H9 (cell line): ENCODE measurements at regions not wholly inside any gene's neighbourhood (a gene's known extent, or its start where the extent isn't known, plus 50 kb on each side); places are given as distances from the start of the nearest gene placed in this dataset.

Experiments used
- DNase-seq: peaks from one replicate; pipeline ENCODE4 v3.0.0-alpha.2; 2017
- H2AFZ ChIP-seq: one replicate; pipeline ENCODE4 v1.6.1; 2013; ENCODE audit warnings: mild to moderate bottlenecking, low read length, control low read depth, moderate library complexity
- H2AK5ac ChIP-seq: 2 replicates; pipeline ENCODE4 v1.6.1; 2013; ENCODE audit warnings: low read length, control low read depth, mixed read lengths; ENCODE audit not compliant: insufficient read length
- H2BK120ac ChIP-seq: one replicate; pipeline ENCODE4 v1.6.1; 2013; ENCODE audit warnings: low read depth, mild to moderate bottlenecking, low read length, control low read depth, inconsistent platforms; ENCODE audit not compliant: poor library complexity, severe bottlenecking
- H2BK12ac ChIP-seq: 2 replicates; pipeline ENCODE4 v1.6.1; 2013; ENCODE audit warnings: low read length, control low read depth, mixed read lengths, low read depth; ENCODE audit not compliant: insufficient read length
- H2BK15ac ChIP-seq: 2 replicates; pipeline ENCODE4 v1.6.1; 2013; ENCODE audit warnings: low read depth, low read length, control low read depth
- H2BK20ac ChIP-seq: one replicate; pipeline ENCODE4 v1.6.1; 2013; ENCODE audit warnings: low read depth, mild to moderate bottlenecking, low read length, control low read depth, inconsistent platforms; ENCODE audit not compliant: poor library complexity, severe bottlenecking
- H2BK5ac ChIP-seq: 2 replicates; pipeline ENCODE4 v1.6.1; 2013; ENCODE audit warnings: low read length, control low read depth, mixed read lengths; ENCODE audit not compliant: insufficient read length
- H3K14ac ChIP-seq: 2 replicates; pipeline ENCODE4 v1.6.1; 2013; ENCODE audit warnings: low read length, control low read depth; ENCODE audit not compliant: insufficient read depth
- H3K18ac ChIP-seq: 2 replicates; pipeline ENCODE4 v1.6.1; 2013; ENCODE audit warnings: low read depth, mild to moderate bottlenecking, mixed read lengths, low read length, control low read depth; ENCODE audit not compliant: insufficient read length
- H3K23ac ChIP-seq: 2 replicates; pipeline ENCODE4 v1.6.1; 2013; ENCODE audit warnings: low read length, control low read depth, mixed read lengths, low read depth; ENCODE audit not compliant: insufficient read length
- H3K23me2 ChIP-seq: 2 replicates; pipeline ENCODE4 v1.6.1; 2013; ENCODE audit warnings: low read depth, mild to moderate bottlenecking, mixed read lengths, low read length, control low read depth; ENCODE audit not compliant: insufficient read length, poor library complexity, severe bottlenecking
- H3K27ac ChIP-seq: 2 replicates; pipeline ENCODE4 v1.5.1; 2013; ENCODE audit warnings: low read length, control low read depth, mixed read lengths, low read depth; ENCODE audit not compliant: insufficient read length
- H3K27me3 ChIP-seq: 2 replicates; pipeline ENCODE4 v1.6.1; 2013; ENCODE audit warnings: low read length, control low read depth, inconsistent platforms; ENCODE audit not compliant: insufficient read depth
- H3K4ac ChIP-seq: 2 replicates; pipeline ENCODE4 v1.6.1; 2013; ENCODE audit warnings: low read depth, mild to moderate bottlenecking, control low read depth, inconsistent platforms, low read length, moderate library complexity
- H3K4me1 ChIP-seq: 2 replicates; pipeline ENCODE4 v1.6.1; 2013; ENCODE audit warnings: low read length, control low read depth, inconsistent platforms; ENCODE audit not compliant: insufficient read depth
- H3K4me2 ChIP-seq: 2 replicates; pipeline ENCODE4 v1.6.1; 2013; ENCODE audit warnings: low read length, control low read depth, mixed read lengths; ENCODE audit not compliant: insufficient read length, insufficient read depth
- H3K56ac ChIP-seq: 2 replicates; pipeline ENCODE4 v1.6.1; 2013; ENCODE audit warnings: low read depth, mild to moderate bottlenecking, mixed read lengths, low read length, control low read depth; ENCODE audit not compliant: insufficient read length
- H3K79me1 ChIP-seq: 2 replicates; pipeline ENCODE4 v1.6.1; 2013; ENCODE audit warnings: low read depth, mild to moderate bottlenecking, moderate library complexity, low read length, control low read depth, inconsistent platforms; ENCODE audit not compliant: insufficient read depth, poor library complexity, severe bottlenecking
- H3K79me2 ChIP-seq: 2 replicates; pipeline ENCODE4 v1.6.1; 2013; ENCODE audit warnings: low read length, control low read depth, inconsistent platforms; ENCODE audit not compliant: insufficient read depth
- H3K9ac ChIP-seq: 2 replicates; pipeline ENCODE4 v1.6.1; 2013; ENCODE audit warnings: low read length, control low read depth, mixed read lengths; ENCODE audit not compliant: insufficient read length; ENCODE audit errors: extremely low read depth
- H3K9me3 ChIP-seq: one replicate; pipeline ENCODE4 v1.6.1; 2013; ENCODE audit warnings: low read depth, low read length, inconsistent platforms; ENCODE audit not compliant: control insufficient read depth
- H3T11ph ChIP-seq: one replicate; pipeline ENCODE4 v1.6.1; 2013; ENCODE audit warnings: mild to moderate bottlenecking, low read length, control low read depth, inconsistent platforms
- H4K20me1 ChIP-seq: one replicate; pipeline ENCODE4 v1.6.1; 2013; ENCODE audit not compliant: control insufficient read depth, insufficient read length, insufficient read depth
- H4K5ac ChIP-seq: 2 replicates; pipeline ENCODE4 v1.6.1; 2013; ENCODE audit warnings: low read depth, mild to moderate bottlenecking, mixed read lengths, low read length, control low read depth; ENCODE audit not compliant: insufficient read length
- H4K8ac ChIP-seq: replicated peaks from 2 replicates; pipeline ENCODE4 v1.6.1; 2013; ENCODE audit warnings: low read length, control low read depth, mixed read lengths, low read depth; ENCODE audit not compliant: insufficient read length
- H4K91ac ChIP-seq: 2 replicates; pipeline ENCODE4 v1.6.1; 2013; ENCODE audit warnings: low read depth, mild to moderate bottlenecking, moderate library complexity, mixed read lengths, low read length, control low read depth; ENCODE audit not compliant: insufficient read length
- H3K27ac Mint-ChIP-seq, 3 experiments: 2 replicates in 2 of 3; 3 replicates in 1 of 3; pipeline ENCODE4 v1.8.0; 2020 to 2021; ENCODE audit warnings: mixed read lengths in 3 of 3, mild to moderate bottlenecking in 1 of 3, moderate library complexity in 1 of 3
- H3K27me3 Mint-ChIP-seq: 2 replicates; pipeline ENCODE4 v1.8.0; 2021; ENCODE audit warnings: low read depth, mild to moderate bottlenecking, moderate library complexity, mixed read lengths
- H3K36me3 Mint-ChIP-seq, 3 experiments: 2 replicates in 2 of 3; 3 replicates in 1 of 3; pipeline ENCODE4 v1.8.0; 2020 to 2021; ENCODE audit warnings: low read depth in 3 of 3, mixed read lengths in 3 of 3; ENCODE audit not compliant: insufficient read depth in 1 of 3
- H3K4me1 Mint-ChIP-seq, 2 experiments: 2 replicates each; pipeline ENCODE4 v1.8.0; 2020; ENCODE audit warnings: mixed read lengths in 2 of 2
- H3K4me3 Mint-ChIP-seq, 2 experiments: 2 replicates in 1 of 2; 3 replicates in 1 of 2; pipeline ENCODE4 v1.8.0; 2020 to 2021; ENCODE audit warnings: mild to moderate bottlenecking in 2 of 2, mixed read lengths in 2 of 2, moderate library complexity in 1 of 2
- H3K9me3 Mint-ChIP-seq, 2 experiments: 2 replicates in 1 of 2; 3 replicates in 1 of 2; pipeline ENCODE4 v1.8.0; 2020; ENCODE audit warnings: mild to moderate bottlenecking in 2 of 2, mixed read lengths in 2 of 2, moderate library complexity in 1 of 2
- WGBS: extraction: QIAGEN DNeasy Blood & Tissue Kit; methylation state at CpG from one replicate; pipeline ENCODE4 v1.1.7; 2013; ENCODE audit warnings: missing lambda C conversion rate, low lambda C conversion rate, mixed read lengths; ENCODE audit not compliant: insufficient read length; ENCODE audit errors: extremely low coverage; 5-methylcytosine and 5-hydroxymethylcytosine counted together
- TF ChIP-seq, protein P1 (sequence below): fragments of 200-600 bp; sonication (generic); conservative IDR thresholded peaks from 3 replicates; pipeline ENCODE4 v1.8.0; 2021; ENCODE audit warnings: antibody characterized with exemption, mild to moderate bottlenecking

DNA sequence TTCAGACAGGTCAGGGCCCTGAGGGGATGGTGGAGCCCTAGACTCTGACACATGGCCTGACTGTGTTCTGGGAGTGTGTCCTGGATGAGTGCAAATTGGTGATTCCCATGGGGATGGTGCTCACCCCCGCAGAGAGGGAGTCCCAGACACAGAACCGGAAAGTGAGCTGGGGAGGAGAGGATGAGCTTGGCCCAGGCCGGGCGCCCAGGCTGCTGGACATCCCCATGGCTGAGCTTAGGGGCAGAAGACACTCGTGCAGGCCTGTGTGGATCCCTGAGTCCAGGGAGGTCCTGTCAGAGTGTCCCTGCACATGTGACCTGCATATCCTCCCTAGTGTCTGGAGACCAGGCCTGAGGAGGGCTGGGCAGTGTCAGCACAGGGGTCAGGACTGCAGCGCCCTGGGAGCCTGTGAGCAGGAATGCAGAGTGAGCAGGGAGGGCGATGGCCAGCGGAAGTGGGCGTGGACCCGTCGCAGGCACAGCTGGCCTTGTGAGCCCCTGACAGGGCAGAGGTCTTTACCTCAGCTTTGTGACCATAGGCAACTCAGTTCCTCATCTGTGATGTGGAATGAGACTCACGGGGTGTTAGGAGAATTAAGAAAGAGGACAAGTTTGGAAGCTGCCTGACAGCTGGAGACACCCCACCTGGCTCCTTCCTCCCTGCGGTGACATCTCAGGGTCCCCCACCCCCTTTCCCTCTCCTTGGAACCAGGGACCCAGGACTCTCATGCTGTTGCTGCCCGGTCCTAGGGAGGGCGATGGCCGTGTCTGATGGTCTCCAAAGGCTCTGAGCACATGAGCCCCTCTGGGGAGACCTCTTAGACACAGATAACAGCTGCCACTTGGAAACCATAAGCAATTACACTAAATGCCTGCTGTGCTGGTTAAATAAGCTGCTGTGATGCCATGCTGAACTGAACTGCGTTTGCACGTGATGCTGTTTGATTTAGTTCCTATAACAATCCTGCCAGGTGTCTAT, 62.6 kb upstream of the HS6ST1 start:
- Histone ChIP-seq H2BK5ac (no peak overlapping the region), H3K56ac (no peak overlapping the region), H3T11ph (no peak overlapping the region), H4K8ac (no peak overlapping the region), H3K79me1 (no peaks in the 10 kb centered on the region), H3K23me2 (no peaks in the 10 kb centered on the region), H3K23ac (no peak overlapping the region), H3K18ac (no peak overlapping the region), H2AK5ac (no peak overlapping the region), H4K91ac (no peak overlapping the region), H2BK20ac (no peak overlapping the region), H3K27me3 (no peaks in the 10 kb centered on the region), H3K79me2 (no peaks in the 10 kb centered on the region), H2AFZ (no peak overlapping the region), H3K27ac (no peak overlapping the region), H2BK120ac (no peak overlapping the region), H2BK12ac (no peak overlapping the region), H3K9me3 (no peaks in the 10 kb centered on the region), H3K9ac (no peak overlapping the region), H2BK15ac (no peak overlapping the region), H3K4ac (no peak overlapping the region), H3K4me1 (no peaks in the 10 kb centered on the region; the same call in 1 of the 2 replicates), H3K14ac (peak overlapping the region; percentile 43; the same call in 1 of the 2 replicates), H3K4me2 (no peak overlapping the region), H4K5ac (no peak overlapping the region), H4K20me1 (peaks cover 4% of the 10 kb centered on the region)
- Mint-ChIP-seq H3K9me3 (no peaks in the 10 kb centered on the region), H3K27me3 (peaks cover 10% of the 10 kb centered on the region), H3K4me3 (no peak overlapping the region), H3K36me3 (no peaks in the 10 kb centered on the region), H3K4me1 (peaks cover 30 to 40% of the 10 kb centered on the region in 2 experiments), H3K27ac (no peak overlapping the region; a peak in 1 of 7 replicates)
- TF ChIP-seq, protein P1, sequence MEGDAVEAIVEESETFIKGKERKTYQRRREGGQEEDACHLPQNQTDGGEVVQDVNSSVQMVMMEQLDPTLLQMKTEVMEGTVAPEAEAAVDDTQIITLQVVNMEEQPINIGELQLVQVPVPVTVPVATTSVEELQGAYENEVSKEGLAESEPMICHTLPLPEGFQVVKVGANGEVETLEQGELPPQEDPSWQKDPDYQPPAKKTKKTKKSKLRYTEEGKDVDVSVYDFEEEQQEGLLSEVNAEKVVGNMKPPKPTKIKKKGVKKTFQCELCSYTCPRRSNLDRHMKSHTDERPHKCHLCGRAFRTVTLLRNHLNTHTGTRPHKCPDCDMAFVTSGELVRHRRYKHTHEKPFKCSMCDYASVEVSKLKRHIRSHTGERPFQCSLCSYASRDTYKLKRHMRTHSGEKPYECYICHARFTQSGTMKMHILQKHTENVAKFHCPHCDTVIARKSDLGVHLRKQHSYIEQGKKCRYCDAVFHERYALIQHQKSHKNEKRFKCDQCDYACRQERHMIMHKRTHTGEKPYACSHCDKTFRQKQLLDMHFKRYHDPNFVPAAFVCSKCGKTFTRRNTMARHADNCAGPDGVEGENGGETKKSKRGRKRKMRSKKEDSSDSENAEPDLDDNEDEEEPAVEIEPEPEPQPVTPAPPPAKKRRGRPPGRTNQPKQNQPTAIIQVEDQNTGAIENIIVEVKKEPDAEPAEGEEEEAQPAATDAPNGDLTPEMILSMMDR, result no peak
- no CpG with 5 or more reads among the region's 18 CpGs for WGBS
- DNase-seq, result peak; percentile 55
